ENCODE measurements at regions not wholly inside any gene's neighbourhood (a gene's known extent, or its start where the extent isn't known, plus 50 kb on each side); places are given as distances from the start of the nearest gene placed in this dataset.

- H3K9ac ChIP-seq (ENCODE audit: low read length in 2 of 2), result no peak overlapping the region
Measured at GRCh38 chr12:108446766-108447165, 68.3 kb upstream of the FICD start.

GRCh38 chr12:108442910-108443309 lies 72.2 kb upstream of the FICD start:
- Histone ChIP-seq H3K36me3 (ENCODE audit: control insufficient read depth in 2 of 2, insufficient read depth in 2 of 2, low read length in 2 of 2) (no peaks in the 10 kb centered on the region), H3K4me1 (ENCODE audit: control insufficient read depth, insufficient read depth, low read length) (no peaks in the 10 kb centered on the region), H3K9me3 (ENCODE audit: control insufficient read depth in 2 of 2, low read length in 2 of 2) (no peaks in the 10 kb centered on the region), H3K27ac (ENCODE audit: low read length) (no peak overlapping the region), H3K27me3 (ENCODE audit: control insufficient read depth in 1 of 2, insufficient read depth in 2 of 2, low read length in 2 of 2) (peaks cover 4 to 13% of the 10 kb centered on the region in 2 donors), H3K4me3 (ENCODE audit: low read length in 2 of 2) (no peak overlapping the region), H3K9ac (ENCODE audit: low read length in 2 of 2) (no peak overlapping the region)

More at GRCh38 chr12:108446766-108447165, 68.3 kb upstream of the FICD start:
- no peaks in the 10 kb centered on the region for H3K4me1 ChIP-seq (ENCODE audit: control insufficient read depth, insufficient read depth, low read length)
- H3K27ac ChIP-seq (ENCODE audit: low read length), result no peak overlapping the region
- H3K27me3 ChIP-seq (ENCODE audit: control insufficient read depth in 1 of 2, insufficient read depth in 2 of 2, low read length in 2 of 2), result peaks cover 2 to 7% of the 10 kb centered on the region in 2 donors
- no peaks in the 10 kb centered on the region for H3K36me3 ChIP-seq (ENCODE audit: control insufficient read depth in 2 of 2, insufficient read depth in 2 of 2, low read length in 2 of 2)
- peak overlapping the region in 1 of 2 donors; percentile 8 for H3K4me3 ChIP-seq (ENCODE audit: low read length in 2 of 2)
- peaks cover 0 to 3% of the 10 kb centered on the region in 2 donors for H3K9me3 ChIP-seq (ENCODE audit: control insufficient read depth in 2 of 2, low read length in 2 of 2)

- H3K27me3 ChIP-seq (ENCODE audit: control insufficient read depth in 1 of 2, insufficient read depth in 2 of 2, low read length in 2 of 2), result peaks cover 2 to 10% of the 10 kb centered on the region in 2 donors
- H3K4me3 ChIP-seq (ENCODE audit: low read length in 2 of 2), result no peak overlapping the region
- no peak overlapping the region for H3K9ac ChIP-seq (ENCODE audit: low read length in 2 of 2)
- H3K4me1 ChIP-seq (ENCODE audit: control insufficient read depth, insufficient read depth, low read length), result no peaks in the 10 kb centered on the region
- H3K27ac ChIP-seq (ENCODE audit: low read length), result no peak overlapping the region
- no peaks in the 10 kb centered on the region for H3K36me3 ChIP-seq (ENCODE audit: control insufficient read depth in 2 of 2, insufficient read depth in 2 of 2, low read length in 2 of 2)
- no peaks in the 10 kb centered on the region for H3K9me3 ChIP-seq (ENCODE audit: control insufficient read depth in 2 of 2, low read length in 2 of 2)
Measured at GRCh38 chr12:108442067-108442466, 73.0 kb upstream of the FICD start.

GRCh38 chr12:108441549-108441948 lies 73.5 kb upstream of the FICD start:
- Histone ChIP-seq H3K27ac (ENCODE audit: low read length) (no peak overlapping the region), H3K36me3 (ENCODE audit: control insufficient read depth in 2 of 2, insufficient read depth in 2 of 2, low read length in 2 of 2) (no peaks in the 10 kb centered on the region), H3K4me3 (ENCODE audit: low read length in 2 of 2) (no peak overlapping the region), H3K9me3 (ENCODE audit: control insufficient read depth in 2 of 2, low read length in 2 of 2) (no peaks in the 10 kb centered on the region), H3K9ac (ENCODE audit: low read length in 2 of 2) (no peak overlapping the region), H3K27me3 (ENCODE audit: control insufficient read depth in 1 of 2, insufficient read depth in 2 of 2, low read length in 2 of 2) (peaks cover 2 to 7% of the 10 kb centered on the region in 2 donors), H3K4me1 (ENCODE audit: control insufficient read depth, insufficient read depth, low read length) (no peaks in the 10 kb centered on the region)

GRCh38 chr12:108440736-108441135 lies 74.3 kb upstream of the FICD start:
- Histone ChIP-seq H3K36me3 (ENCODE audit: control insufficient read depth in 2 of 2, insufficient read depth in 2 of 2, low read length in 2 of 2) (no peaks in the 10 kb centered on the region), H3K27me3 (ENCODE audit: control insufficient read depth in 1 of 2, insufficient read depth in 2 of 2, low read length in 2 of 2) (peaks cover 4 to 7% of the 10 kb centered on the region in 2 donors), H3K4me3 (ENCODE audit: low read length in 2 of 2) (no peak overlapping the region), H3K9me3 (ENCODE audit: control insufficient read depth in 2 of 2, low read length in 2 of 2) (no peaks in the 10 kb centered on the region), H3K9ac (ENCODE audit: low read length in 2 of 2) (no peak overlapping the region), H3K4me1 (ENCODE audit: control insufficient read depth, insufficient read depth, low read length) (no peaks in the 10 kb centered on the region), H3K27ac (ENCODE audit: low read length) (no peak overlapping the region)

- Histone ChIP-seq H3K9me3 (ENCODE audit: control insufficient read depth in 2 of 2, low read length in 2 of 2) (no peaks in the 10 kb centered on the region), H3K9ac (ENCODE audit: low read length in 2 of 2) (no peak overlapping the region), H3K4me3 (ENCODE audit: low read length in 2 of 2) (no peak overlapping the region), H3K27me3 (ENCODE audit: control insufficient read depth in 1 of 2, insufficient read depth in 2 of 2, low read length in 2 of 2) (peaks cover 4 to 7% of the 10 kb centered on the region in 2 donors), H3K27ac (ENCODE audit: low read length) (no peak overlapping the region), H3K36me3 (ENCODE audit: control insufficient read depth in 2 of 2, insufficient read depth in 2 of 2, low read length in 2 of 2) (no peaks in the 10 kb centered on the region), H3K4me1 (ENCODE audit: control insufficient read depth, insufficient read depth, low read length) (no peaks in the 10 kb centered on the region)
Measured at GRCh38 chr12:108438667-108439066, 76.4 kb upstream of the FICD start.

- H3K9me3 ChIP-seq (ENCODE audit: control insufficient read depth in 2 of 2, low read length in 2 of 2), result no peaks in the 10 kb centered on the region
- no peak overlapping the region for H3K27ac ChIP-seq (ENCODE audit: low read length)
- no peaks in the 10 kb centered on the region for H3K36me3 ChIP-seq (ENCODE audit: control insufficient read depth in 2 of 2, insufficient read depth in 2 of 2, low read length in 2 of 2)
- H3K4me1 ChIP-seq (ENCODE audit: control insufficient read depth, insufficient read depth, low read length), result no peaks in the 10 kb centered on the region
- peaks cover 0 to 8% of the 10 kb centered on the region in 2 donors for H3K27me3 ChIP-seq (ENCODE audit: control insufficient read depth in 1 of 2, insufficient read depth in 2 of 2, low read length in 2 of 2)
- no peak overlapping the region for H3K4me3 ChIP-seq (ENCODE audit: low read length in 2 of 2)
- no peak overlapping the region for H3K9ac ChIP-seq (ENCODE audit: low read length in 2 of 2)
Measured at GRCh38 chr12:108432423-108433121, 82.5 kb upstream of the FICD start.

GRCh38 chr12:108430926-108431325 lies 84.2 kb upstream of the FICD start:
- H3K27me3 ChIP-seq (ENCODE audit: control insufficient read depth in 1 of 2, insufficient read depth in 2 of 2, low read length in 2 of 2), result peaks cover 0 to 10% of the 10 kb centered on the region in 2 donors
- no peaks in the 10 kb centered on the region for H3K9me3 ChIP-seq (ENCODE audit: control insufficient read depth in 2 of 2, low read length in 2 of 2)
- no peaks in the 10 kb centered on the region for H3K4me1 ChIP-seq (ENCODE audit: control insufficient read depth, insufficient read depth, low read length)
- no peak overlapping the region for H3K9ac ChIP-seq (ENCODE audit: low read length in 2 of 2)
- no peak overlapping the region for H3K27ac ChIP-seq (ENCODE audit: low read length)
- no peaks in the 10 kb centered on the region for H3K36me3 ChIP-seq (ENCODE audit: control insufficient read depth in 2 of 2, insufficient read depth in 2 of 2, low read length in 2 of 2)
- no peak overlapping the region for H3K4me3 ChIP-seq (ENCODE audit: low read length in 2 of 2)

- peaks cover 0 to 10% of the 10 kb centered on the region in 2 donors for H3K27me3 ChIP-seq (ENCODE audit: control insufficient read depth in 1 of 2, insufficient read depth in 2 of 2, low read length in 2 of 2)
- H3K4me3 ChIP-seq (ENCODE audit: low read length in 2 of 2), result no peak overlapping the region
- no peak overlapping the region for H3K9ac ChIP-seq (ENCODE audit: low read length in 2 of 2)
- H3K27ac ChIP-seq (ENCODE audit: low read length), result no peak overlapping the region
- H3K36me3 ChIP-seq (ENCODE audit: control insufficient read depth in 2 of 2, insufficient read depth in 2 of 2, low read length in 2 of 2), result no peaks in the 10 kb centered on the region
- no peaks in the 10 kb centered on the region for H3K9me3 ChIP-seq (ENCODE audit: control insufficient read depth in 2 of 2, low read length in 2 of 2)
- no peaks in the 10 kb centered on the region for H3K4me1 ChIP-seq (ENCODE audit: control insufficient read depth, insufficient read depth, low read length)
Measured at GRCh38 chr12:108430245-108430644, 84.8 kb upstream of the FICD start.

GRCh38 chr12:108425238-108425795 lies 86.2 kb upstream of the CMKLR1 start:
- H3K36me3 ChIP-seq (ENCODE audit: control insufficient read depth in 2 of 2, insufficient read depth in 2 of 2, low read length in 2 of 2), result no peaks in the 10 kb centered on the region
- no peaks in the 10 kb centered on the region for H3K9me3 ChIP-seq (ENCODE audit: control insufficient read depth in 2 of 2, low read length in 2 of 2)
- no peak overlapping the region for H3K9ac ChIP-seq (ENCODE audit: low read length in 2 of 2)
- no peaks in the 10 kb centered on the region for H3K4me1 ChIP-seq (ENCODE audit: control insufficient read depth, insufficient read depth, low read length)
- peaks cover 0 to 10% of the 10 kb centered on the region in 2 donors for H3K27me3 ChIP-seq (ENCODE audit: control insufficient read depth in 1 of 2, insufficient read depth in 2 of 2, low read length in 2 of 2)
- H3K27ac ChIP-seq (ENCODE audit: low read length), result no peak overlapping the region
- no peak overlapping the region for H3K4me3 ChIP-seq (ENCODE audit: low read length in 2 of 2)

- H3K9ac ChIP-seq (ENCODE audit: low read length in 2 of 2), result no peak overlapping the region
- no peak overlapping the region for H3K4me3 ChIP-seq (ENCODE audit: low read length in 2 of 2)
- peaks cover under 1% of the 10 kb centered on the region for H3K4me1 ChIP-seq (ENCODE audit: control insufficient read depth, insufficient read depth, low read length)
- H3K36me3 ChIP-seq (ENCODE audit: control insufficient read depth in 2 of 2, insufficient read depth in 2 of 2, low read length in 2 of 2), result no peaks in the 10 kb centered on the region
- no peak overlapping the region for H3K27ac ChIP-seq (ENCODE audit: low read length)
- H3K27me3 ChIP-seq (ENCODE audit: control insufficient read depth in 1 of 2, insufficient read depth in 2 of 2, low read length in 2 of 2), result peaks cover 0 to 6% of the 10 kb centered on the region in 2 donors
- H3K9me3 ChIP-seq (ENCODE audit: control insufficient read depth in 2 of 2, low read length in 2 of 2), result no peaks in the 10 kb centered on the region
Measured at GRCh38 chr12:108424816-108425215, 85.7 kb upstream of the CMKLR1 start.
